ENCODE measurements at regions not wholly inside any gene's neighbourhood (a gene's known extent, or its start where the extent isn't known, plus 50 kb on each side); places are given as distances from the start of the nearest gene placed in this dataset.

DNA sequence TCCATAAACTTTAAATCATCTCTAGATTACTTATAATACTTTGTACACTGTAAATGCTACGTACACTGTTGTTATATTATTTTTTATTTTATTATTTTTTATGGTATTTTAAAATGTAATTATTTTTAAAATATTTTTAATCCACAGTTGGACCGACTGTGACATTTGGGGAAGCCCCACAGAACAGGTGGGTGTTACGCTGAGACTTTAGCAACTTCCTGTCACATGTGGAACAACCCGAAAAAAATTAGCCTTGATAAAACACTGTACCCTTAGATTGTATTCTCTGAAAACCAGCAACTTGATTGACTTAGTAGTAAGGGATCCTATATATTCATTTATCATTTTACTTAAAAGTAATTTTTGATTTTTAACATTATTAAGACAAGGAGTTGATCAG is 1755.7 kb upstream of the SEL1L start:
- no peak for TF ChIP-seq MXI1 (conservative IDR thresholded peaks at IDR 0.05; ENCODE audit: poor library complexity, severe bottlenecking)
- no peak for TF ChIP-seq POLR2AphosphoS5 (IDR thresholded peaks at IDR 0.05)
- TF ChIP-seq, protein P1, sequence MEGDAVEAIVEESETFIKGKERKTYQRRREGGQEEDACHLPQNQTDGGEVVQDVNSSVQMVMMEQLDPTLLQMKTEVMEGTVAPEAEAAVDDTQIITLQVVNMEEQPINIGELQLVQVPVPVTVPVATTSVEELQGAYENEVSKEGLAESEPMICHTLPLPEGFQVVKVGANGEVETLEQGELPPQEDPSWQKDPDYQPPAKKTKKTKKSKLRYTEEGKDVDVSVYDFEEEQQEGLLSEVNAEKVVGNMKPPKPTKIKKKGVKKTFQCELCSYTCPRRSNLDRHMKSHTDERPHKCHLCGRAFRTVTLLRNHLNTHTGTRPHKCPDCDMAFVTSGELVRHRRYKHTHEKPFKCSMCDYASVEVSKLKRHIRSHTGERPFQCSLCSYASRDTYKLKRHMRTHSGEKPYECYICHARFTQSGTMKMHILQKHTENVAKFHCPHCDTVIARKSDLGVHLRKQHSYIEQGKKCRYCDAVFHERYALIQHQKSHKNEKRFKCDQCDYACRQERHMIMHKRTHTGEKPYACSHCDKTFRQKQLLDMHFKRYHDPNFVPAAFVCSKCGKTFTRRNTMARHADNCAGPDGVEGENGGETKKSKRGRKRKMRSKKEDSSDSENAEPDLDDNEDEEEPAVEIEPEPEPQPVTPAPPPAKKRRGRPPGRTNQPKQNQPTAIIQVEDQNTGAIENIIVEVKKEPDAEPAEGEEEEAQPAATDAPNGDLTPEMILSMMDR (IDR thresholded peaks at IDR 0.05; ENCODE audit: poor library complexity, severe bottlenecking), result no peak
